Kidney (tissue), 13 donors: ENCODE measurements at regions not wholly inside any gene's neighbourhood (a gene's known extent, or its start where the extent isn't known, plus 50 kb on each side); places are given as distances from the start of the nearest gene placed in this dataset.
A peak's percentile ranks its signal among the peaks of the same experiment; 100 is the strongest.

ENCODE experiments used
- DNase-seq, 5 donors: peaks; one replicate each; pipeline ENCODE4 v3.0.0-alpha.2; 2013 to 2020
- FAIRE-seq: peaks from 2 replicates; lab custom pipeline; 2012; peaks lifted over from hg19 to GRCh38; lab: Jason Lieb, UNC
- H3K27ac ChIP-seq, 2 donors: one replicate each; pipeline ENCODE4 v1.7.0; 2013; ENCODE audit warnings: low read depth in 2 of 2, low read length in 2 of 2, inconsistent platforms in 1 of 2
- H3K27me3 ChIP-seq: one replicate; pipeline ENCODE4 v1.7.1; 2013; ENCODE audit warnings: low read length, inconsistent platforms; ENCODE audit not compliant: control insufficient read depth, insufficient read depth
- H3K36me3 ChIP-seq, 3 donors: one replicate each; pipeline versions ENCODE4 v1.7.0 to v1.7.1; 2013; ENCODE audit warnings: low read length in 3 of 3, control low read depth in 1 of 3, inconsistent platforms in 1 of 3; ENCODE audit not compliant: insufficient read depth in 3 of 3, control insufficient read depth in 2 of 3
- H3K4me1 ChIP-seq, 3 donors: one replicate each; pipeline versions ENCODE4 v1.7.0 to v1.7.1; 2013; ENCODE audit warnings: low read length in 3 of 3, inconsistent platforms in 1 of 3, low read depth in 1 of 3; ENCODE audit not compliant: control insufficient read depth in 2 of 3, insufficient read depth in 2 of 3
- H3K4me3 ChIP-seq, 3 donors: one replicate each; pipeline versions ENCODE4 v1.7.0 to v1.8.1; 2013; ENCODE audit warnings: low read length in 3 of 3, control low read depth in 1 of 3, inconsistent platforms in 1 of 3
- H3K9ac ChIP-seq, 3 donors: one replicate each; pipeline versions ENCODE4 v1.7.0 to v1.7.1; 2013; ENCODE audit warnings: low read length in 3 of 3, control low read depth in 1 of 3, inconsistent platforms in 1 of 3
- H3K9me3 ChIP-seq, 3 donors: one replicate each; pipeline versions ENCODE4 v1.7.0 to v1.7.1; 2013; ENCODE audit warnings: low read length in 3 of 3, control low read depth in 1 of 3, inconsistent platforms in 1 of 3; ENCODE audit not compliant: control insufficient read depth in 2 of 3, insufficient read depth in 1 of 3
- CTCF ChIP-seq: IDR thresholded peaks from 3 replicates; pipeline ENCODE4 v1.5.1; 2012; ENCODE audit warnings: mild to moderate bottlenecking, moderate library complexity, borderline replicate concordance; ENCODE audit not compliant: insufficient read depth; ENCODE audit errors: extremely low read depth
- intact Hi-C: fragments of 100-400 bp; cut with DNase I; formaldehyde crosslinking; loops from one replicate; pipeline ENCODE4 v1.11.1; 2022
- donor health status: control.
- donor health status: control.
- donor health status: control.
- donor health status: control.
- donor health status: control.
- donor health status: DM: yes; HTN: yes; CAD: no.
- donor health status: Normal renal cell carcinoma (clear cell type).

- no peak for TF ChIP-seq CTCF
- DNase-seq (no peak), FAIRE-seq (no peak)
- Histone ChIP-seq H3K9ac (no peak overlapping the region), H3K4me1 (no peaks in the 10 kb centered on the region), H3K27ac (no peak overlapping the region), H3K36me3 (no peaks in the 10 kb centered on the region), H3K4me3 (no peak overlapping the region), H3K27me3 (no peaks in the 10 kb centered on the region), H3K9me3 (no peaks in the 10 kb centered on the region)
- intact Hi-C loops, result no loop called here
Measured at GRCh38 chr17:21522755-21523336, 146.7 kb downstream of the KCNJ12 start.

- TF ChIP-seq CTCF, result no peak
- no peaks in the 10 kb centered on the region for H3K9me3 ChIP-seq
- no peak for FAIRE-seq
- H3K4me3 ChIP-seq, result no peak overlapping the region
- no peaks in the 10 kb centered on the region for H3K4me1 ChIP-seq
- H3K27ac ChIP-seq, result no peak overlapping the region
- no peaks in the 10 kb centered on the region for H3K27me3 ChIP-seq
- intact Hi-C loops, result no loop called here
- H3K9ac ChIP-seq, result no peak overlapping the region
- DNase-seq, result no peak
- H3K36me3 ChIP-seq, result no peaks in the 10 kb centered on the region
Measured at GRCh38 chr17:21523497-21524210, 147.5 kb downstream of the KCNJ12 start.

GRCh38 chr17:21524211-21524591, 148.0 kb downstream of the KCNJ12 start:
- Histone ChIP-seq H3K27ac (no peak overlapping the region), H3K9ac (no peak overlapping the region), H3K4me1 (no peaks in the 10 kb centered on the region), H3K4me3 (no peak overlapping the region), H3K9me3 (no peaks in the 10 kb centered on the region), H3K27me3 (no peaks in the 10 kb centered on the region), H3K36me3 (no peaks in the 10 kb centered on the region)
- DNase-seq, result peak in 1 of 5 donors; percentile 14
- intact Hi-C loops, result no loop called here
- no peak for FAIRE-seq
- TF ChIP-seq CTCF, result no peak
